Glomerular visceral epithelial cell (primary cell): ENCODE measurements at regions not wholly inside any gene's neighbourhood (a gene's known extent, or its start where the extent isn't known, plus 50 kb on each side); places are given as distances from the start of the nearest gene placed in this dataset.
"Not testable (repeated sequence)": the region's sequence is repeated elsewhere in the genome, so short reads cannot be mapped to it uniquely, and the experiment has no call there.

Experiments
- DNase-seq: peaks from one replicate; pipeline ENCODE4 v3.0.0-alpha.2; 2016; ENCODE audit errors: extremely low spot score

DNA sequence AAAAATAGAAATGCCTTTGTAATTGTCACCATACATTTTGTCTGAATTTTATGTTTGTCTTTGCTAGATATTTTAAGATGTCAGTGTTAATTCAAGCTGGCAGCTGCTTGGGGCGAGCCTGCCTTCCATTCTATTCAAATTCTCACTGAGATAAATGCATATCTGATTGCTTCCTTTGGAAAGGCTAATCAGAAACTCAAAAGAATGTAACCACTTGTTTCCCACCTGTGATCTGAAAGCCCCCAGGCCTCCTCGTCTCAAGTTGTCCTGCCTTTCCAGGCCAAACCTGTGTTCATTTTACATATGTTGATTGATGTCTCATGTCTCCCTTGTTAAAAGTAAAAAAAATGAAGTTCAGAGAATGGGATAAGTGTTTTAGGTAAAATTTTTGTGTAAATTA lies 318.7 kb upstream of the TECRL start:
- DNase-seq, result no peak

DNA sequence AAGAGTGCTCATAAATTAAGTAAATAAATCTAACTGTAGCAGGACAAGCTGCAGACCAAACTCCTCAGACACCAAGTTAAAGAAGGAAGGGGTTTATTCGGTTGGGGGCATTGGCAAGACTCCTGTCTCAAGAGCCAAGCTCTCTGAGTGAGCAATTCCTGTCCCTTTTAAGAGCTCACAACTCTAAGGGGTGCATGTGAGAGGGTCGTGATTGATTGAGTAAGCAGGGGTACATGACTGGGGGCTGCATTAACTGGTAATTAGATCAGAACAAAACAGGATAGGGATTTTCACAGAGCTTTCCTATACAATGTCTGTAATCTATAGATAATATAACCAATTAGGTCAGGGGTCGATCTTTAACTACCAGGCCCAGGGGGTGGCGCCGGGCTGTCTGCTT lies 318.1 kb upstream of the TECRL start:
- DNase-seq, result not testable (repeated sequence)

DNA sequence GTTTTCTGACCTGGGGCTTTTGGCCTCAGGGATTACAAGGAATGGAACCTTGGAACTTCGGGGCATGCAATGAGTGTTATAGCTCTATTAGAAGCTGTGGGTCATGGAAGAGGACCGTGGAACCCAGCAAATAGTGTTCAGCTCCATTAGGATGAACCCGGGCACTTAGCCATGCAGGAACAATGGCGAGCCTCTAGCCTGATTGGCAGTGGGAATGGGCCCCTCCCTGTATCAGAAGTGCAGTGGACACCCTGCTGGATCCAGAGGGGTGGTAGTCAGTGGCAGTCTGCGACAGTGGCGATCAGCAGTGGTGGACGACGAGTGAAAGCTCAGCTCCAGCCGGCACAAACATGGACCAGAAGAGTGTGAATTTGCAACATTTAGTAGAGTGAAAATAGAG lies 315.4 kb upstream of the TECRL start:
- no peak for DNase-seq

DNA sequence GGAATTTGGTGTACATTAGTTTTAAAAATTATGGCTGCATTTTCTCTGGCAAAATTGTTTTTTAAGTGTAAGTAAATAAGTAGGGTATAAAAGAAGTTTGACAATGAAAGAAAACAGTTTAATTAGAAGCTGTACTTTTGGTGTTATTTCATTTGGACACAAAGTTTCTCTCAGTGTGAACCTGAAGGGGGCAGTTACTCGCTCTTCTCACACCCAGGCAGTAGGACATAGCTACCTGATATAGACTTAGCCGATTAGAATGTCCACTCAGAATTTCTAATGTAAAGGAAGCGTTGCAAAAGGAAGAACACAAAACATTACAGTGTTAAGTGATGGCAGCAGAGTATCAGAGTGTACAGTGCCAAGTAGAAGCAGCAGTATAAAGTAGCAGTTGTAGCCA lies 311.9 kb upstream of the TECRL start:
- DNase-seq, result no peak

DNA sequence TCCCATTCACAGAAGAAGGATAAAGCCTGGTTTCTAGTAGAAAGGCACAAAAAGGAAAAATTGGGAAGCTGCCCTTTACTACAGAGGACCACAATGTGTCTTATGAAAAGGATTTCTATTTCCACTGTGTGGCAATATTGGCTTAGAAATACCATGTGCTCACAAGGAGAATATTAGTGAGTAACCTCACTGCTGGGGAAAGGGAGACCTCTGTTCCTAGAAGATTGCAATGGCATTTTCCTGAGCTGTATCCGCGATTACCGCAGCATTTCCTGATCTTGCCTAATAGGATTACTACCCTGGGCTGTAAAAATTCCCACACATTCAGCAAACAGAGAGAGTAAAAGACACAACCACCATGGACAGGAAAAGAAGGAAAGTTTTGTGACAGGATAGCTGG lies 308.8 kb upstream of the TECRL start:
- peak; percentile 1 for DNase-seq

DNA sequence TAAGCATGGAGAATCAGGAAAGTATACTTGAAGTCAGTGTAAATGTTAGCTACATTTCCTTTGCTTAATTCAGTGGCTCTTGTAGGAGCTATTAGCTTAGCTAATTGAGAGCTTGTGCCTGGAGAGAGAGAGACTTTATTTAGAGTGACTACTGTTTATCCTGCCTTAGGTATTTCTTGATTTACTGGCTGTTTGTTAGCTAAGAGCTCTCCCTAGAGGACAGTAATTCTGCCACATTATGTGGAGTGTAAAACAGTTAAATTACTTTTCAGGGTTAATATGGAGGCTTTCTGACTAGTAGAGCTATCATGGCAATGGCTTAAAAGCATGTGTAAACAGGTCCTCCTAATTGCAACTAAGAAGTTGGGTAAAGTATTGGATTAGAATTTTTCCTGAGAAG lies 306.5 kb upstream of the TECRL start:
- DNase-seq, result no peak

DNA sequence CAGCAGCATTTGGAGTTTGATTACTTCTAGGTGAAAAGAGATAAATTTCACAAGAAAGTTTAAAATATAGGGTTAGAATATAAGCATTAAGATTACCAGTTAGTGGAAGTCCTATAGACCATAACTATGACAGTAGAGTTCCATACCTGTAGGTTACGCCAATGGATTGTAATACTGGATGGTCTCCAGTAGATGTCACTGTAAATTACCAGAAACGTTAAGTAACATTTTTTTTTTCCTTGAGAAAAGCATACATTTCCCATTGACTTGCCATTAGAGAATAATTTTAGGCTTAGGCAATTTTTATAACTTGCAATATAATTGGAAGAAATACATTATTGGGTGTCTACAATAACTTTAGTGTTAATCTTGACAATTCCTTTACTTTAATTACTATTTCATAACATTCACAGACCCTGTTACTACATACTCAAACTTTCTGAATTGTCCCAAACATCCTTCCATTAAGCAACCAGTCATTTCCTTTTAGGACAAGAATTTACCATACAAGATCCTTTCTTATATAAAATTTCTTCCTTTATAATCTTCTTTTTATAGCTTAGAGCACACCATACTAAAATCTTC lies 304.1 kb upstream of the TECRL start:
- peak; percentile 25 for DNase-seq

DNA sequence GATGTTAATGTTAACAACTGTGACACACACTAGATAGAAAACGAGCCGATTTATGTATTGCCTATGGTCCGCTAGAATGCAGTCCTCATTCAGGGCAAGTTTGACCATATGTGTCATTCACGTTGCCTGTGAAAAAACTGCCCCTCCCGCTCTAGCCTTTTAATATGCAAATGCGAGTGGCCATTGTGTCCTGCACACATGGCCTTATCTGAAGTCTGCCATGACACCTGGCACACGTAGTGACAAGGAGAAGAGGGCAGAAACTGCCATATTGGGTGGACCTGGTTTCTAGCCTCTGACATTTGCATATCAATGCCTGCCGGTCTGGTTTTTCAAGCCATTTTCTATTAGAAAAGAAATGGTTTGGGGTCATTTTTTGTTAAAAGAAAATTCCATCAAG lies 303.3 kb upstream of the TECRL start:
- DNase-seq, result no peak

DNA sequence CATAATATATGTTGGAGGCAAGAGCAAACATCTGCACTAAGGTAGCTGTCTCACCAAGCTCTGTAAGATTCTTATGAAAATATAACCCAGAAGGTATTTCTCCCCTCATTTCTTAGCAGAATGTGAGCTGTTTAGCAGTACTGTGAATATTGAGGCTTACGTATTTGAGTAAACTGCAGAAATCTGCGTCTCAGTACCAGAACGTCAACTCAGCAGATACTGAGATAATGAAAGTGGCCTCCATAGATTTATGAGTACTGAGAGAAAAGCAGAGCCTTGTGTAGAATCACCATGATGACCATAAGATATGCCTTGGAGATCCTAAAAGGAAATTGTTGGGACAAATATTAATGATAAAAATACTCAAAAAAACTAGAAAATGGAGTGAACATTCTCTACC lies 296.7 kb upstream of the TECRL start:
- no peak for DNase-seq

DNA sequence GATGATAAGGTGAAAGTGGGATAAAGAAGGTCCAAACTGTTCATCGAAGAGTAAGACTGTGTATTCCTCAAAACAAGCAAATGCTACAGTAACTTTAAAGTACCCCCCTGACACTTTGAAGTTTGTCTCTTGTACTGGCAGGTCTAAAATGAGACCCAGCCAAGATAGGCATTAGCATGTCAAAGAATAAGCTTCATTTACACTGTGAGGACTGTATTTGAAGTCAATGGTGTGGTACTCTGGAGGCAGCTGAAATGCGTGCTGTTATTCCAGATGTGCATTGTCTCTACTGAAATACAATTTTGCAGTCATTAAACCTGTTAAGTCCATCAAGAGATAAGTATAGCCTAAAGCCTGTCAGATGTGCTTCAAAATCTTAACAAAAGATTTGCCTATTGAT lies 288.9 kb upstream of the TECRL start:
- DNase-seq, result no peak

DNA sequence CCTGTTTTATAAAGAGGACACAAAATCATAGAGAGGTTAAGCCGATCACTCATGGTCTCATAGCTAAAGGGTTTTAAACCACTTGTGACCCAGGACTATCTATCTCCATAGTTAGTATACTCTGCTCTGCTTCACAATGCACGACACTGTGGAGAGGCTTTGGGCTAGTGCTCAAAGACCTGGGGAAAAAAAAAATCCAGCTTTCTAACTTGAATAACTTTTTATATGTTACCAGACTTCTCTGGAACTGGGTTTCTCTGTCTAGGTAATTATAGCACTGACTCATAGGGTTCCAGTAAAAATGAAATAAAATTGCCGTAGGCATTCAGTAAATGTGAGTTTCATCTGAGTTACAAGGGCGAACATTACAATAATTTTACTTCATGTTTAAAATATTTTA lies 273.7 kb upstream of the TECRL start:
- DNase-seq, result no peak

DNA sequence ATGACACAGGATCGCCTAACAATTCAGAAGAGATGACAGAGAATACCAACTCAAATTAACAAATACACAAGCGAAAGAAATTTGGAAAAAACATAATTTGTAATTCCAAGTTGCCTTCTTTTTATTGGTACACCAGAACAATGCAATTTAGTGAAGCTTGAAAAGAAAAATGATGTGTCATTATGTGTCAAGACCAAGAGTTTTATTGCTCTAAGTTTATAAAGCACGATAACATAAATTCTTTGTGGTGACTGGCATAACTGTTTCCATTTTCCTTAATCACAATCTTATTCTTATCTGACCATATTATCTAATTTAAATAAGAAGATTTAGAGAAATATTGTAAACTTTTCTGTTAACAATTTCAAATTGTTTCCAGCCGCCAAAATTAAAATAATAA lies 273.2 kb upstream of the TECRL start:
- DNase-seq, result no peak

DNA sequence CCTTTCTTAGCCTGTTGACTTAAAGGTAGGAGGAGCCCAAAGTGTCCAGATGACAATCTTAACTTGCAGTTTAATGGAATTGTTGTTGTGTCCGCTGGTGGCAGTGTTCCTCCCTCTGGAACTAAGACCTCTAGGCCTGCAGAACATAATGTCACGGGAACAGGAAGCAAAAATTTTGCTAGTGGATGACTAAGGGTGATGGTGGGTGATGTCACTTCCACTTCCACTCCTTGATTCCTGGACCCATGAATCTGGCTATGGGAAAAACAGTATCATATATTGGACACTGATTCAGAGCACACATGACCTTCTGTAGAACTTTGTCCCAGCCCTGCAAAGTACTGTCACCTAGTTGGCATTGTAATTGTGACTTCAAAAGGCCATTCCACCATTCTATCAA lies 263.9 kb upstream of the TECRL start:
- not testable (repeated sequence) for DNase-seq

DNA sequence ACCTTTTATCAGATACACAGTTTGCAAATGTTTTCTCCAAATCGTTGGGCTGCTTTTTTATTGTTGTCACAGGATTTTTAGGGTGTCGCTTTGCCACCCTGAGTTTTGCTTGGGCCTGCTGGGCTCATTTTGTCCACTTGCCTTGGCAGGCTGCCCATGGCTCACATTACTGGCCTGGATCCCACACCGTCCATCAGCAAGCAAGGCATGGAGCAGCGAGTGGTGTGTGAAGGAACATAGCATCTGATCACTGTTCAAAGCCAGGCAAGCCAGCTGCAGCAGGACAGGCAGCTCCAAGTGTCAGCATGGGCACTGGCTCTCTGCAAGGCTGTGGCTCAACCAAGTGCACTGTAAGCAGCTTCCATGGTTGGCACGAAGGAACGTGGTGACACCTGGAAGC lies 261.4 kb upstream of the TECRL start:
- DNase-seq, result no peak

DNA sequence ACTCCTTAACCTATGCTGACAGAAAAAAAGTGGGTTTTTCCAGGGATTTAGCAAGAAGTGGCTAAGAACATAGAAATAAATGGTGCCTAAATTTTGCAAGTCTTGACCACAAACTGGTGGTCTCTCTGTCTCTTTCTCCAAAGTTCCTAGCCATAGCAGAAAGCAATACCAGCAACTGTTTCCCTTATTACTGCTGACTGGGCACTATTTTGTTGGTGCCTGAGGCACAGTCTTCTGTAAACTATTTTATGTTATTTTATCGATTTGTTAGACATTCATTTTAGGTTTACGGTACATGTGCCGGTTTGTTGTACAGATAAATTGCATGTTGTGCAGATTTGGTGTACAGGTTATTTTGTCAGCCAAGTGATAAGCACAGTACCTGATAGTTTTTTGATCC lies 234.6 kb upstream of the TECRL start:
- DNase-seq, result no peak

DNA sequence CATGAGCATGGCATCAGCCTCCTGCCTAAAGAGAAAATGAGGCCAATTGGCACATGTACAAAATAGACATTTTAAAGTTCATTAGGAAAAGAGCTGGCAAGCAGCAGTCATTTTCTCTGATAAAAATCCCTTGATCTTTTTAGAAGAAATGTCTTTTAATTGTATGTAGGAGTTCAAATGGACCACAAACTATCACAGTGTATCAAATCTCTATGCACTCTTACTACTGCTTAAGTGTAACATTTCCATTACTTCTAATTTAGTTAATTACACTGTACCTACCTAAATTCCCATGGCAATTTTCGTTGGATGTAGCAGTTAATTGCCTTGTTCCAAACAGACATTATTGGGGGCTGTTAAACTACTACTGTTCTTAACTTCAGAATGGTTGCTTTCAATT lies 233.7 kb upstream of the TECRL start:
- DNase-seq, result no peak

DNA sequence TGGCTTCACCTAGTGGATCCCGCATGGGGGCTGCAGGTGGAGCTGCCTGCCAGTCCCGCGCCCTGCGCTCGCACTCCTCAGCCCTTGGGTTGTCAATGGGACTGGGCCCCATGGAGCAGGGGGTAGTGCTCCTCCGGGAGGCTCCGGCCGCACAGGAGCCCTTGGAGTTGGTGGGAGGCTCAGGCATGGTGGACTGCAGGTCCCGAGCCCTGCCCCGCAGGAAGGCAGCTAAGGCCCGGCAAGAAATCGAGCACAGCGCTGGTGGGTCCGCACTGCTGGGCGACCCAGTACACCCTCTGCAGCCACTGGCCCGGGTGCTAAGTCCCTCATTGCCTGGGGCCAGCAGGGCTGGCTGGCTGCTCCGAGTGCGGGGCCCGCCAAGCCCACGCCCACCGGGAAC lies 231.2 kb upstream of the TECRL start:
- DNase-seq, result not testable (repeated sequence)

DNA sequence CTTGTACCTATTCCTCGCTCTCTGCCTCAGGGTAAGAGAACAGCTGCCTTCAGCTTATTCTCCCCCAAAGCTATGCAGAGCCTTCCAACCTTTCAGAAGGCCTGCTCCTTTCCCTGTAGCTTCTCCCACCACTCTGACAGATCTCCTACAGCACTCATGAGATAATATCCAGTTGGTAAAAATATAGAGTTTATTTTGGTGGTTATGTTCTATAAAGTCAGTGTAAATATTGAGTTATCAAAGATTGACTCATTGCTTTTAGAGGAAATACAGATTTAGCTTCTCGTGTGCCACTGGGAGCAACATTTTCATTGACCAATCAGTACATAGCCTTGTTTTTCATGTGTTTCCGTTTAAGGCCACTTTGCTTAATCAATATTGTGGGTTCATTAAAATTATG lies 216.2 kb upstream of the TECRL start:
- no peak for DNase-seq

DNA sequence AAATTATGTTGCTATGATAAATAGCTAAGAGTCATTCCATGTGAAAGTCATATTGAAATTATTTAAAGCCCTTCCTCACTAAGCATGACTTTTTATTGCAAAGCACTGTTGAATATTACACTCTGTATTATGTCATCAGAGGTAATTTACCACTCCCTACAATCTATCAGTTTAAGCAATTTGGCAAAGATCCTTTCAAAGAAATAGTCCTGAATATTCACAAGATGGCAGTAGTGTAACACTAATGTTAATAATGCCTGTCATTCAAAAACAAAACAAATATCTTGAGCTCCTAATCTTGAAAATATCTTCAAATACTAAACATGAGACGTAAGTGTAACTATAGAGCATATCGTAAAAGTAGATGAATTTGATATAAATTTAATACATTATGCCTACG lies 208.6 kb upstream of the TECRL start:
- peak; percentile 18 for DNase-seq

DNA sequence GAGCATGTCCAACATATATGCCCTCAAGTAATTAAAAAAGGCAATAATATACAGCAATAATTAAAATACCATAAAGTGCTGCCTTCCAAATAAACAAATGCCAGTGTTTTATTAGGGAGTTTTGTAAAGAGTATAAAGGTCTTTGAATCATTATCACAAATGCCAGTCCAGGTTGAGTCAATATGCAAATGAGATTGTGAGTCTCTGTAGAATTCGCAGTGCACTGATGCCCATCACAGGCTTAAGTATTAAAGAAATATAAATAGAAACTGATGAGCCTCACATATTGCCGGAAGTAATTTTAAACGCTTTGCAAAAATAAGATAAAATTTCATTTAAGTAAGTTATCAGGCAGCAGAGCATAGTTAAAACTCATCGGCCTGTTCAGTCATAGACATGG lies 205.0 kb upstream of the TECRL start:
- DNase-seq, result no peak

DNA sequence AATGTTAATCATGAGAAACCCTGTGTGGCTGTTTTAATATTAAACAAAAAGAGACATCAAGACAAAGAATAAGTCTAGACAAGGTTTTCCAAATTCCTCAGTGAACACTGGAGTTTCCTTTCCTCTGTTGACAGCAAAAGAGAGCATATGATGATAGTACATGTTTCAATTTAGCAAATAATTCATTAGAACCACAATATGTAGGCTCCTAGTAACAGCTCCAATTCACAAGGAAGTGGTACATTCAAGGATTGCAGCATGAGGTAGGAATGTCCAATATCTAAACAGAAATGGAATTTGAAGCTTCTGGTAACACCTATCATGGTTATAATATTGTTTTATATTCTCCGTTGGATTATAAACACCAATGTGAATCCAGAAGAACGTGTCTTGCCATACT lies 203.8 kb upstream of the TECRL start:
- DNase-seq, result no peak

DNA sequence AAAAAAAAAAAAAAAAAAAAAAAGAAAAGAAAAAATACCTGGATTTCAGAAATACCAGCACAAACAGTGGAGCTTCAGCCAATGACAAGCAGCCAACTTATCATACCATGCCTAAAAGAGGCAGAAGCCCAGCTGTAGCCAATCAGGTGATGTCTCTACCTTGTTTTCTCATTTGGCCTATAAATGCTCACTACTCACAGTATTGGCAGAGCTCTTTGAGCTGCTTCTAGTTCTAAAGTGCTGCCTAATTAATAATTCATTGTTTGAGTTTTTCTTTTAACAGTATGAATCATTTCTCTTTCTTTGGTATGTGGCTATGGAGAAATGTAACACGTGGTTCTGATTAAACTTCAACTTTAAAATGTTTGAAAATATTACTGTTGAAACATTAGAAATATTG lies 188.8 kb upstream of the TECRL start:
- peak; percentile 1 for DNase-seq

DNA sequence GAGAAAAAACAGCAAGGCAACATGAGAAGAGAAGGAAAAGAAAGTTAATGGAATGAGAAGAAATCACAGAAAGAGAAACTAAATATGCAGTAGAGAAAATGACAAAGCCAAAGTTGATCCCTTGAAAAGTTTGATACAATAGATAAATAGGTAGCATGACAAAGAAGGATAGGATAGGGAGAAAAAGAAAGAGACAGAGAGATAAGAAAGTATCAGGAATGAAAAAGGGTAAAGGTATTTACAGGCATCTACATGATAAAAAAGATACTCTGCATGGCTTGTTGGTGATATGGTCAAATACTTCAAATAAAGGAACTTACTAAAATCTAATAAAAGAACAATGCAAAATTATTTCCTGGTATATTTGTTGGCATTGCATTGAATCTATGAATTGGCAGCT lies 185.5 kb upstream of the TECRL start:
- no peak for DNase-seq

DNA sequence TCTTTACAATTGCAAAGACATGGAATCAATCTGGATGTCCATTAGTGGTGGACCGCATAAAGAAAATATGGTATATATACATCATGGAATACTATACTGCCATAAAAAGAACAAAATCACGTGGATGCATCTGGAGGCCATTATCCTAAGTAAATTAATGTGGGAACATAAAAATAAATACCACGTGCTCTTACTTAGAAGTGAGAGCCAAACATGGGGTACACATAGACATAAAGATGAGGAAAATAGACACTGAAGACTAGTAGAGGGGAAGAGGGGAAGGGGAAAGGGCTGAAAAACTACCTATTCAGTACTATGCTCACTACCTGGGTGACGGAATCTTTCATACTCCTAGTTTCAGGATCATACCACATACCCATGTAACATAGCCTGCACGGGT lies 179.3 kb upstream of the TECRL start:
- no peak for DNase-seq
